Right lobe of liver (tissue), 4 donors: ENCODE measurements at regions not wholly inside any gene's neighbourhood (a gene's known extent, or its start where the extent isn't known, plus 50 kb on each side); places are given as distances from the start of the nearest gene placed in this dataset.

Source experiments
- CTCF ChIP-seq, 4 donors: fragments of 200-600 bp in 3 of 4; fragments of 450-650 bp in 1 of 4; IDR thresholded peaks; one replicate each; pipeline versions ENCODE4 v1.5.1 to v1.8.0; 2016 to 2022; ENCODE audit warnings: antibody characterized with exemption in 4 of 4, mild to moderate bottlenecking in 2 of 4
- POLR2A ChIP-seq: fragments of 450-650 bp; IDR thresholded peaks from one replicate; pipeline ENCODE4 v1.6.1; 2017; ENCODE audit warnings: antibody characterized with exemption, mild to moderate bottlenecking
- donor health status: DM: no; HTN: no; CAD: no.
- donor health status: DM: no; HTN: no; CAD: no.
- donor health status: DM: no; HTN: yes; CAD: no.

DNA sequence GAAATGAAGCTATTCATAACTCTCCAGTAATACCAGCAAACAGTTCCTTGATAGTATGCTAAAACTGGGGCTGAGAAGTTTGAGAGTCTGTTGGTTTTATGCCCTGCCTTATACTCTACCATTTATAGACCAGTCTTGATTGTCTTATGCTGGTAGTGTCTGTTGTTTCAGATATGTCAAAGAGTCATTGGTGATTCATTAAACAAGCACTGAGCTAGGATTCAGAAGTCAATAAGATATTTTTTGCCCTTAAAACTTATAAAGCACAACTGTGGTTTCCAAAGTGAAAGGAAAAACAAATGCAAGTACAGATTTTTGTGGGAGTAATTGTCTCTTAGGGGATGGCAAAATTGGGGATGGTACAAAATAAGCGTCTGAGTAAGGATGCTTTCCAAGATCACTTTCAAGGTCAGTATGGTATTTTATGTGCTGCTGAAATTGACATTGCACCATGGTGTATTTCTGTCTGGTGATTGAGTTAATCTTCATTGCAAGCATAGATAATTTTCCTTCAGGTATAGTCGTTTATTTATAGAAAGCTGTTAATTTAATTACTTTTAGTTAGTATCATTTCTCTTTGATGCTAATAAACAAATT lies 289.5 kb upstream of the E2F7 start:
- TF ChIP-seq CTCF (IDR thresholded peaks at IDR 0.05) (no peak), POLR2A (no peak)
